Testis (tissue), 2 donors: ENCODE measurements at regions not wholly inside any gene's neighbourhood (a gene's known extent, or its start where the extent isn't known, plus 50 kb on each side); places are given as distances from the start of the nearest gene placed in this dataset.

Experiments
- CTCF ChIP-seq, 3 experiments: fragments of 450-650 bp in 2 of 3; fragments of 200-600 bp in 1 of 3; sonication (generic) in 1 of 3; IDR thresholded peaks; one replicate each; pipeline ENCODE4 v1.5.1; 2016 to 2019; ENCODE audit warnings: antibody characterized with exemption in 3 of 3, mild to moderate bottlenecking in 2 of 3, moderate library complexity in 1 of 3
- POLR2A ChIP-seq: fragments of 450-650 bp; IDR thresholded peaks from one replicate; pipeline ENCODE4 v1.6.1; 2017; ENCODE audit warnings: antibody characterized with exemption, mild to moderate bottlenecking, moderate library complexity

GRCh38 chr5:93921001-93921400 is 179.6 kb upstream of the POU5F2 start:
- TF ChIP-seq POLR2A (no peak), CTCF (IDR thresholded peaks at IDR 0.05) (no peak)
